ENCODE measurements at regions not wholly inside any gene's neighbourhood (a gene's known extent, or its start where the extent isn't known, plus 50 kb on each side); places are given as distances from the start of the nearest gene placed in this dataset.

GRCh38 chr4:141922236-141922635 is 285.9 kb downstream of the IL15 start:
- H3K9me3 ChIP-seq (ENCODE audit: control insufficient read depth, low read depth, low read length) = no peaks in the 10 kb centered on the region
- no peak overlapping the region for H3K4ac ChIP-seq (ENCODE audit: low read depth, low read length)
- no peaks in the 10 kb centered on the region for H3K23me2 ChIP-seq (ENCODE audit: insufficient read length, low read depth, low read length, poor library complexity, severe bottlenecking)
- no peak overlapping the region for H2AFZ ChIP-seq (ENCODE audit: low read length)
- H2BK20ac ChIP-seq (ENCODE audit: low read depth, low read length, poor library complexity, severe bottlenecking) = no peak overlapping the region
- no peaks in the 10 kb centered on the region for H3K4me1 Mint-ChIP-seq
- no peak overlapping the region for H2AK5ac ChIP-seq (ENCODE audit: insufficient read length, low read length)
- no peak overlapping the region for H3K4me2 ChIP-seq (ENCODE audit: insufficient read depth, insufficient read length, low read length)
- no peaks in the 10 kb centered on the region for H3K9me3 Mint-ChIP-seq
- H3K23ac ChIP-seq (ENCODE audit: insufficient read length, low read depth, low read length) = no peak overlapping the region
- no peak overlapping the region for H3K27ac ChIP-seq (ENCODE audit: insufficient read length, low read depth, low read length)
- no peak overlapping the region for H3K9ac ChIP-seq (ENCODE audit: extremely low read depth, insufficient read length, low read length)
- no peaks in the 10 kb centered on the region for H3K27me3 Mint-ChIP-seq (ENCODE audit: low read depth)
- no peak overlapping the region for H2BK15ac ChIP-seq (ENCODE audit: low read depth, low read length)
- H3K27ac Mint-ChIP-seq = no peak overlapping the region
- no peak overlapping the region for H3K4me3 Mint-ChIP-seq
- WGBS (ENCODE audit: extremely low coverage, insufficient read length, low lambda C conversion rate) = no CpG with 5 or more reads among the region's 2 CpGs
- H3K56ac ChIP-seq (ENCODE audit: insufficient read length, low read depth, low read length) = no peak overlapping the region
- no peaks in the 10 kb centered on the region for H3K79me2 ChIP-seq (ENCODE audit: insufficient read depth, low read length)
- DNase-seq = no peak
- H4K8ac ChIP-seq (replicated peaks; ENCODE audit: insufficient read length, low read depth, low read length) = no peak overlapping the region
- H2BK12ac ChIP-seq (ENCODE audit: insufficient read length, low read depth, low read length) = no peak overlapping the region
- H4K20me1 ChIP-seq (ENCODE audit: control insufficient read depth, insufficient read depth, insufficient read length) = no peaks in the 10 kb centered on the region
- H3K18ac ChIP-seq (ENCODE audit: insufficient read length, low read depth, low read length) = no peak overlapping the region
- no peak overlapping the region for H4K5ac ChIP-seq (ENCODE audit: insufficient read length, low read depth, low read length)
- H3K27me3 ChIP-seq (ENCODE audit: insufficient read depth, low read length) = no peaks in the 10 kb centered on the region
- H3K14ac ChIP-seq (ENCODE audit: insufficient read depth, low read length) = no peak overlapping the region
- no peak overlapping the region for H2BK120ac ChIP-seq (ENCODE audit: low read depth, low read length, poor library complexity, severe bottlenecking)
- no peaks in the 10 kb centered on the region for H3K36me3 Mint-ChIP-seq (ENCODE audit: insufficient read depth in 1 of 3, low read depth in 3 of 3)
- no peaks in the 10 kb centered on the region for H3K4me1 ChIP-seq (ENCODE audit: insufficient read depth, low read length)
- no peak overlapping the region for H3T11ph ChIP-seq (ENCODE audit: low read length)
- no peaks in the 10 kb centered on the region for H3K79me1 ChIP-seq (ENCODE audit: insufficient read depth, low read depth, low read length, poor library complexity, severe bottlenecking)
- TF ChIP-seq CTCF (conservative IDR thresholded peaks at IDR 0.05) = no peak
- H4K91ac ChIP-seq (ENCODE audit: insufficient read length, low read depth, low read length) = no peak overlapping the region
- no peak overlapping the region for H2BK5ac ChIP-seq (ENCODE audit: insufficient read length, low read length)

All from H9 (cell line).